Activated T-helper 2 cell treated with anti-CD3 and anti-CD28 coated beads, Interferon-gamma antibody, Interleukin-2, Interleukin-4, amounts not matched to agents 10 μg/mL and 5 μg/mL and 100 μg/mL, durations not matched to agents 14 hours and 24 hours and 36 hours (primary cell): ENCODE measurements at regions not wholly inside any gene's neighbourhood (a gene's known extent, or its start where the extent isn't known, plus 50 kb on each side); places are given as distances from the start of the nearest gene placed in this dataset.

Experiments
- DNase-seq: peaks from one replicate; pipeline ENCODE4 v3.0.0; 2021; ENCODE audit warnings: low spot score
- H3K27ac Mint-ChIP-seq: one replicate; pipeline ENCODE4 v1.8.0; 2021; ENCODE audit warnings: mixed read lengths
- H3K27me3 Mint-ChIP-seq: one replicate; pipeline ENCODE4 v1.8.0; 2021; ENCODE audit warnings: low read depth, mixed read lengths
- H3K36me3 Mint-ChIP-seq: one replicate; pipeline ENCODE4 v1.8.0; 2021; ENCODE audit warnings: low read depth, mixed read lengths
- H3K4me1 Mint-ChIP-seq: one replicate; pipeline ENCODE4 v1.8.0; 2021; ENCODE audit warnings: low read depth, mixed read lengths
- H3K4me3 Mint-ChIP-seq: one replicate; pipeline ENCODE4 v1.8.0; 2021; ENCODE audit warnings: low read depth, mild to moderate bottlenecking, moderate library complexity, mixed read lengths
- H3K9me3 Mint-ChIP-seq: one replicate; pipeline ENCODE4 v1.8.0; 2021; ENCODE audit warnings: mixed read lengths
- intact Hi-C: fragments of 100-400 bp; cut with micrococcal nuclease; formaldehyde crosslinking; loops from one replicate; pipeline ENCODE4 v1.15.1; 2023

- no peaks in the 10 kb centered on the region for H3K4me1 Mint-ChIP-seq
- no peak for DNase-seq
- H3K36me3 Mint-ChIP-seq = no peaks in the 10 kb centered on the region
- no peaks in the 10 kb centered on the region for H3K9me3 Mint-ChIP-seq
- intact Hi-C loops = no loop called here
- H3K27ac Mint-ChIP-seq = no peak overlapping the region
- H3K27me3 Mint-ChIP-seq = no peaks in the 10 kb centered on the region
- H3K4me3 Mint-ChIP-seq = no peak overlapping the region
Measured at GRCh38 chr11:115674937-115675544, 170.8 kb upstream of the CADM1 start.

- Mint-ChIP-seq H3K27me3 (no peaks in the 10 kb centered on the region), H3K4me3 (no peak overlapping the region), H3K36me3 (no peaks in the 10 kb centered on the region), H3K9me3 (no peaks in the 10 kb centered on the region), H3K27ac (no peak overlapping the region), H3K4me1 (no peaks in the 10 kb centered on the region)
- intact Hi-C loops = no loop called here
- DNase-seq = no peak
Measured at GRCh38 chr11:115674176-115674936, 170.1 kb upstream of the CADM1 start.

GRCh38 chr11:115673720-115674119, 169.5 kb upstream of the CADM1 start:
- Mint-ChIP-seq H3K27ac (no peak overlapping the region), H3K4me3 (no peak overlapping the region), H3K36me3 (no peaks in the 10 kb centered on the region), H3K9me3 (no peaks in the 10 kb centered on the region), H3K27me3 (no peaks in the 10 kb centered on the region), H3K4me1 (no peaks in the 10 kb centered on the region)
- intact Hi-C loops = no loop called here
- no peak for DNase-seq

- no peaks in the 10 kb centered on the region for H3K27me3 Mint-ChIP-seq
- no peaks in the 10 kb centered on the region for H3K9me3 Mint-ChIP-seq
- no peaks in the 10 kb centered on the region for H3K4me1 Mint-ChIP-seq
Measured at GRCh38 chr11:115672999-115673411, 168.8 kb upstream of the CADM1 start.

GRCh38 chr11:115672412-115672811, 168.2 kb upstream of the CADM1 start:
- Mint-ChIP-seq H3K4me1 (no peaks in the 10 kb centered on the region), H3K4me3 (no peak overlapping the region), H3K36me3 (no peaks in the 10 kb centered on the region), H3K27me3 (no peaks in the 10 kb centered on the region), H3K27ac (no peak overlapping the region), H3K9me3 (no peaks in the 10 kb centered on the region)
- intact Hi-C loops = no loop called here
- no peak for DNase-seq

More at GRCh38 chr11:115672999-115673411, 168.8 kb upstream of the CADM1 start:
- Mint-ChIP-seq H3K4me3 (no peak overlapping the region), H3K36me3 (no peaks in the 10 kb centered on the region), H3K27ac (no peak overlapping the region)
- intact Hi-C loops = no loop called here
- DNase-seq = no peak

GRCh38 chr11:115670538-115671205, 166.5 kb upstream of the CADM1 start:
- H3K4me1 Mint-ChIP-seq = no peaks in the 10 kb centered on the region
- no peaks in the 10 kb centered on the region for H3K9me3 Mint-ChIP-seq
- intact Hi-C loops = no loop called here
- no peak overlapping the region for H3K27ac Mint-ChIP-seq
- H3K4me3 Mint-ChIP-seq = no peak overlapping the region
- no peak for DNase-seq
- H3K27me3 Mint-ChIP-seq = no peaks in the 10 kb centered on the region
- no peaks in the 10 kb centered on the region for H3K36me3 Mint-ChIP-seq

- H3K4me3 Mint-ChIP-seq = no peak overlapping the region
- intact Hi-C loops = no loop called here
- no peaks in the 10 kb centered on the region for H3K36me3 Mint-ChIP-seq
- no peak overlapping the region for H3K27ac Mint-ChIP-seq
- no peak for DNase-seq
- no peaks in the 10 kb centered on the region for H3K9me3 Mint-ChIP-seq
- peaks cover 2% of the 10 kb centered on the region for H3K27me3 Mint-ChIP-seq
- no peaks in the 10 kb centered on the region for H3K4me1 Mint-ChIP-seq
Measured at GRCh38 chr11:115665958-115666357, 161.7 kb upstream of the CADM1 start.

GRCh38 chr11:115665175-115665821, 161.1 kb upstream of the CADM1 start:
- Mint-ChIP-seq H3K36me3 (no peaks in the 10 kb centered on the region), H3K27ac (no peak overlapping the region), H3K27me3 (peaks cover 8% of the 10 kb centered on the region), H3K9me3 (no peaks in the 10 kb centered on the region), H3K4me1 (no peaks in the 10 kb centered on the region), H3K4me3 (no peak overlapping the region)
- DNase-seq = no peak
- intact Hi-C loops = no loop called here

- intact Hi-C loops = no loop called here
- DNase-seq = no peak
- H3K27me3 Mint-ChIP-seq = peaks cover 15% of the 10 kb centered on the region
- H3K9me3 Mint-ChIP-seq = no peaks in the 10 kb centered on the region
- H3K36me3 Mint-ChIP-seq = no peaks in the 10 kb centered on the region
- no peak overlapping the region for H3K4me3 Mint-ChIP-seq
- no peak overlapping the region for H3K27ac Mint-ChIP-seq
- no peaks in the 10 kb centered on the region for H3K4me1 Mint-ChIP-seq
Measured at GRCh38 chr11:115664313-115664712, 160.1 kb upstream of the CADM1 start.

GRCh38 chr11:115663790-115664189, 159.6 kb upstream of the CADM1 start:
- no peak overlapping the region for H3K4me3 Mint-ChIP-seq
- H3K27me3 Mint-ChIP-seq = peaks cover 19% of the 10 kb centered on the region
- DNase-seq = no peak
- intact Hi-C loops = no loop called here
- H3K36me3 Mint-ChIP-seq = no peaks in the 10 kb centered on the region
- H3K4me1 Mint-ChIP-seq = no peaks in the 10 kb centered on the region
- no peaks in the 10 kb centered on the region for H3K9me3 Mint-ChIP-seq
- H3K27ac Mint-ChIP-seq = no peak overlapping the region

- Mint-ChIP-seq H3K4me1 (no peaks in the 10 kb centered on the region), H3K4me3 (no peak overlapping the region), H3K9me3 (no peaks in the 10 kb centered on the region), H3K36me3 (no peaks in the 10 kb centered on the region), H3K27ac (no peak overlapping the region), H3K27me3 (peaks cover 30% of the 10 kb centered on the region)
- intact Hi-C loops = no loop called here
- DNase-seq = no peak
Measured at GRCh38 chr11:115660030-115660805, 156.0 kb upstream of the CADM1 start.
